GM12872 (cell line): ENCODE measurements at regions not wholly inside any gene's neighbourhood (a gene's known extent, or its start where the extent isn't known, plus 50 kb on each side); places are given as distances from the start of the nearest gene placed in this dataset.

ENCODE experiments used
- CTCF ChIP-seq: IDR thresholded peaks from 3 replicates; pipeline ENCODE4 v1.5.1; 2011; ENCODE audit warnings: low read depth, mild to moderate bottlenecking, low read length, moderate library complexity; ENCODE audit not compliant: insufficient read depth

GRCh38 chr12:91356405-91356804, 173.8 kb upstream of the DCN start:
- no peak for TF ChIP-seq CTCF

GRCh38 chr12:91355150-91356006, 172.8 kb upstream of the DCN start:
- TF ChIP-seq CTCF, result peak; percentile 77

- no peak for TF ChIP-seq CTCF
Observed at GRCh38 chr12:91353266-91353665, 170.6 kb upstream of the DCN start.

- no peak for TF ChIP-seq CTCF
Observed at GRCh38 chr12:91349476-91349875, 166.9 kb upstream of the DCN start.

- no peak for TF ChIP-seq CTCF
Observed at GRCh38 chr12:91347481-91348214, 165.0 kb upstream of the DCN start.

- TF ChIP-seq CTCF, result no peak
Observed at GRCh38 chr12:91346827-91347226, 164.2 kb upstream of the DCN start.

GRCh38 chr12:91344408-91344807, 161.8 kb upstream of the DCN start:
- TF ChIP-seq CTCF, result no peak
